NCI-H748 (cell line): ENCODE measurements at regions not wholly inside any gene's neighbourhood (a gene's known extent, or its start where the extent isn't known, plus 50 kb on each side); places are given as distances from the start of the nearest gene placed in this dataset.
"Not testable (repeated sequence)": the region's sequence is repeated elsewhere in the genome, so short reads cannot be mapped to it uniquely, and the experiment has no call there.

Source experiments
- DNase-seq: peaks from one replicate; lab custom pipeline; 2025; ENCODE audit not compliant: unreplicated experiment; lab: John Stamatoyannopoulos, UW

GRCh38 chr13:76829572-76830327 is 56.5 kb downstream of the KCTD12 start:
- DNase-seq: no peak

GRCh38 chr13:76828316-76828741 is 57.9 kb downstream of the KCTD12 start:
- DNase-seq: no peak

GRCh38 chr13:76826527-76826926 is 59.7 kb downstream of the KCTD12 start:
- no peak for DNase-seq

GRCh38 chr13:76825430-76825829 is 60.8 kb downstream of the KCTD12 start:
- no peak for DNase-seq

- DNase-seq: no peak
Observed at GRCh38 chr13:76823969-76824368, 62.2 kb downstream of the KCTD12 start.

- DNase-seq: peak; percentile 14
Observed at GRCh38 chr13:76822698-76823267, 63.4 kb downstream of the KCTD12 start.

- DNase-seq: not testable (repeated sequence)
Observed at GRCh38 chr13:76821222-76821621, 65.0 kb downstream of the KCTD12 start.

GRCh38 chr13:76820759-76821158 is 65.4 kb downstream of the KCTD12 start:
- no peak for DNase-seq

GRCh38 chr13:76816394-76816793 is 69.8 kb downstream of the KCTD12 start:
- DNase-seq: peak; percentile 42

- DNase-seq: no peak
Observed at GRCh38 chr13:76815344-76815743, 70.9 kb downstream of the KCTD12 start.

- DNase-seq: peak; percentile 33
Observed at GRCh38 chr13:76813891-76814290, 72.3 kb downstream of the KCTD12 start.

- DNase-seq: no peak
Observed at GRCh38 chr13:76813000-76813691, 73.1 kb downstream of the KCTD12 start.

- DNase-seq: no peak
Observed at GRCh38 chr13:76812206-76812897, 73.9 kb downstream of the KCTD12 start.

- no peak for DNase-seq
Observed at GRCh38 chr13:76809389-76809788, 76.8 kb downstream of the KCTD12 start.

- DNase-seq: no peak
Observed at GRCh38 chr13:76808927-76809326, 77.3 kb downstream of the KCTD12 start.

- no peak for DNase-seq
Observed at GRCh38 chr13:76804801-76805200, 81.4 kb downstream of the KCTD12 start.

- no peak for DNase-seq
Observed at GRCh38 chr13:76803831-76804230, 82.4 kb downstream of the KCTD12 start.

GRCh38 chr13:76800943-76801342 is 85.3 kb downstream of the KCTD12 start:
- DNase-seq: no peak

- peak; percentile 94 for DNase-seq
Observed at GRCh38 chr13:76799696-76800095, 86.5 kb downstream of the KCTD12 start.

- DNase-seq: peak; percentile 50
Observed at GRCh38 chr13:76798037-76798436, 88.2 kb downstream of the KCTD12 start.

- DNase-seq: no peak
Observed at GRCh38 chr13:76797361-76797760, 88.8 kb downstream of the KCTD12 start.

GRCh38 chr13:76796851-76797250 is 89.4 kb downstream of the KCTD12 start:
- peak; percentile 37 for DNase-seq
